RCC 7860 (cell line): ENCODE measurements at regions not wholly inside any gene's neighbourhood (a gene's known extent, or its start where the extent isn't known, plus 50 kb on each side); places are given as distances from the start of the nearest gene placed in this dataset.

Experiments
- DNase-seq: peaks from one replicate; pipeline ENCODE4 v3.0.0-alpha.2; 2015; ENCODE audit warnings: low spot score
- FAIRE-seq: peaks from 2 replicates; lab custom pipeline; 2012; peaks lifted over from hg19 to GRCh38; lab: Jason Lieb, UNC

DNA sequence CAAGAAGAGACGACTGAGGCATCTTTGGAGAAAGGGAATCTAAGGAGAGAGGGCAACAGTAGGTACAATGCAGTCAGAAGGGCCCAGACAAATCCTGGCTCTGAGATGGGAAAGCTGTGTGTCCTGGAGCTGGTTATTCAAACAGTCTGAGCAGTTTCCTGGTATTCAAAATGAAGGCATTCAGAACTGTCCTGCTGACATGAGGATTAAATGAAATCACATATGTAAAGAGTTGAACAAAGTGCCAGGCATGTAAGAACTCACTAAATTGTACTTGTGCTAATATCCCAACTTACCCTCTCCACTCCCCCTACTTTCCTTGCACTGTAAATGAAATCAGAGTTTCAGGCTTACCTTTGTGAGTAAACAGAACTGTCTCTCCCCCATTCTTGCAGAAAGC, 60.9 kb upstream of the LDB2 start:
- FAIRE-seq = no peak
- DNase-seq = no peak

DNA sequence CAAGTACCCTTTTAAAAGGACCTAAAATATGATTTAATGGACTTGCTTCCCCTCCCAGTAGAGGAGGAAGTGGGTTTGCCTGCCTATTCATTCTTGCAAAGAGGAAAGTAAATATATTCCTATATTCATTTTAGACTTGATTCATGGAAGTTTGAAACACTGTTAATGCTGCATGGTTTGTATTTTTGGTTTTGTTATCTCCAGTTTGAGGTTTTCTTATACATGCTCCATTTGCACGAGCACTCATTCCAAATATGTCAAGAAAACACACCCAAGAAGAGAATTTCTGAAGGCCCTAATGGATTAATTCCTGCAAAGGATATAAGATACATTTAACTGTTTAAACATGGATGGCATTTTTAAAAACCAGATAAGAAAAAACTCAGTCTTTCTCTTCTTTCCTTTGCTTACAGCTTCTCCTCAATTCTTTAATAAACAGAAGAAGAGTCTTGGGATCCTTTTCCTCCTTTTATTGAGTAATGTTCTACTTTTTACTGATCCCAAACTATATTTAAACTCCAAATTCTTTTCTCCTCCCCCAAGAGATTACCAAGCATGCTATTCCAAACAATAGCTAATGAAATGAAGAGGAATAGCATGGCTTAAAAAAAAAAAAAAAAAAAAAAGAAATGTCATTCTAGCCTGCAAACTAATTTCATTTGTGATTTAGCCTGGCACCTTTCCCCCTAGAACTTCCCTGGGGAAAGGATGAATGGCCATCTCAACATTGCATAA, 54.6 kb upstream of the LDB2 start:
- FAIRE-seq (no peak), DNase-seq (no peak)

DNA sequence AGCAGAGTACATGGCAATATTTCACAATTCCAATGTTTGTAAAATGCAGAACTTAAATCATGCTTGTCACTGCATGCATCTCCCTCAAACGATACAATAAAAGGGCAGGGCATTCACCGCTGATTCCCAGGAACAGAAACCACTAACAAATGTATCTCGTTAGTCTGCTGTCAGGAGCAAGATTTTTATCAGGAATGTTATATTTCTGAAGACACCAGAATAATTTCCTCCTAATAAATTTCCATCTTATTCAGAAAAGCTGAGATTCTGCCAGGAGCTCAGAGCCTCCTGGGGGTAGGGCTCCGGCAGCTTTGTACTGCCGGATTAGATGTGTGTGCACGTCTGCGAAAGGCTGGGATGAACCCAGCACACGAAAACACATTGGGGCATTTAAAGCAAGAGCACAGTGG, 54.0 kb upstream of the LDB2 start:
- FAIRE-seq (no peak), DNase-seq (no peak)
